ENCODE measurements at regions not wholly inside any gene's neighbourhood (a gene's known extent, or its start where the extent isn't known, plus 50 kb on each side); places are given as distances from the start of the nearest gene placed in this dataset.
"Not testable (repeated sequence)": the region's sequence is repeated elsewhere in the genome, so short reads cannot be mapped to it uniquely, and the experiment has no call there.

DNA sequence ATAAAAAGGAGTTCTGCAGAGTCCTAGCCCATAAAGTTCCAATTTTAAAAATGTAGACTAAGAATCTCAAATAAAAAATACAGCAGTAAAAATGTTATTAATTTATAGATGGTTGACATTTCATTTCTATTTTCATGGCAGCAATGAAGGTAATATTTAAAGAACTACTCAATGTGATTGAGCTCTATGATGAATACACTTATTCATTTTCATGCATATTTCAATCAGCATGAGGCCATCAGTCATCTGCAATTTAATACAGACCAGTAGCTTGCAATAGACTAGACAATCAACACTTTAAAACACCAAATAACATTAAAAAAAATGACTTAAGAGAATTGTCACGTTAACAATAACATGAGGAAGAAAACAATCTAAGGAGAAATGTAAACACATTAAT lies 1295.8 kb upstream of the ALCAM start:
- DNase-seq: no peak

DNA sequence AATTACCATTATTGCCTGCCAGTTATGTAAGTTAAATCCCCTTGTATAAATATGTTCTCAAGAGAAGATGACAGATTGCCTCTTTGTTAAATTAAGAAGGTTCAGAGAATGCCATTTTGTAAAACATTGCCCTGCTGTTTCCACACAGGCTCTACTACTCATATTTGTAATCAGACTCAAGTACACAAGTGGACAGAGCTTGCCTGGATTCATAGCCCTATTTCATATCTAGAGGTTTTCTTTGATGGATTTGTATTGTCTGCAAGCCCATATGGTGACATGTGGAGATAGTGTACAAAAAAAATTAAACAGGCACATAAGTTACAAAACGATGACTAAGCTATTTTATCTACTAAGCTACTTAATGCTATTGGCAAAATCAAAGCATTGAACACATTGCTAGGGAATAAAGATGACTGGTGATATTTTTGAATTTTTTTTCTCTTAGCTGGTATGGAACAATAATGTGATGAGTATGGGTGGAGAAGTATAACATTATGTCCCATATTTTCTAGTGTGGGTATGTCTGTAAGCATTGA lies 1286.6 kb upstream of the ALCAM start:
- DNase-seq: no peak

DNA sequence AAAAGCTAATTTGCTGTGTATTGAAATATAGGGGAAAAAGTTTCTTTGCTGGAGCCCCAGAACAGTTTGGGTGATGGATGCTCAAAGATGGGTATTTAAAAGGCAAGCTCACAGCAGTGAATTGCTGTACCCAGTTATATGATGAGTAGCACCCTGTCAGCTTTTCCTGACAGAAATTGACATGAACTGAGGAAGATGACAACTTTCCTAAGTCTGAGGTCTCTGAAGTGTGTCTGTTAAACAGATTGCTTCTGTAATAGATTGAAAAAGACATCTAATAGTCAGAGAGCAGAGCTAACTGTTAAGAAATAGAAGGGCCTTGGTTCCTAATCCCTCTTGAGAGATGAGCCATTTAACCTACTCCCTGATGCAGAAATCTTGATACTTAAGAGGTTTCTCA lies 1278.0 kb upstream of the ALCAM start:
- no peak for DNase-seq

DNA sequence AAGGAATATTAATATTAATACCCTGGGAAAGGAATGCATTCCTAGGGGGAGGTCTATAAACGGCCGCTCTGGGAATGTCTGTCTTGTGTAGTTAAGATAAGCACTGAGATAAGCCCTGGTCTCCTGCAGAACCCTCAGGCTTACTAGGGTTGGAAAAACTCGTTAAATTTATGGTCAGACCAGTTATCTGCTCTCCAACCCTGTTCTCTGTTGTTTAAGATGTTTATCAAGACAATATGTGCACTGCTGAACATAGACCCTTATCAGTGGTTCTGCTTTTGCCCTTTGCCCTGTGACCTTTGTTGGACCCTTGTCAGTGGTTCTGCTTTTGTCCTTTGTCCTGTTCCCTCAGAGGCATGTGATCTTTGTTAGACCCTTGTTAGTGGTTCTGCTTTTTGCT lies 1276.7 kb upstream of the ALCAM start:
- not testable (repeated sequence) for DNase-seq

DNA sequence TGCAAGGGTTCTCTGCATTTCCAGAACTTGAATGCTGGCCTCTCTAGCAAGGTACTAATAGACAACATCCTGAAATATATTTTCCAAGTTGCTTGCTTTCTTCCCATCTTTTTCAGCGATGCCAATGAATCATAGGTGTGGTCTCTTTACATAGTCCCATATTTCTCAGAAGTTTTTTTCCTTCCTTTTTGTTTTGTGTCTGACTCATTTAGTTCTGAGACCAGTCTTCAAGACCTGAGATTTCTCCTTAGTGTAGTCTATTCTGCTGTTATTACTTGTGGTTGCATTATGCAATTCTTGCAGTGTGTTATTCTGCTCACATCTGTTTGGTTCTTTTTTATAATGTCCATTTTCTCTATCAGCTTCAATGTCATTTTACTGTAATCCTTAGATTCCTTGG lies 1265.0 kb upstream of the ALCAM start:
- no peak for DNase-seq

DNA sequence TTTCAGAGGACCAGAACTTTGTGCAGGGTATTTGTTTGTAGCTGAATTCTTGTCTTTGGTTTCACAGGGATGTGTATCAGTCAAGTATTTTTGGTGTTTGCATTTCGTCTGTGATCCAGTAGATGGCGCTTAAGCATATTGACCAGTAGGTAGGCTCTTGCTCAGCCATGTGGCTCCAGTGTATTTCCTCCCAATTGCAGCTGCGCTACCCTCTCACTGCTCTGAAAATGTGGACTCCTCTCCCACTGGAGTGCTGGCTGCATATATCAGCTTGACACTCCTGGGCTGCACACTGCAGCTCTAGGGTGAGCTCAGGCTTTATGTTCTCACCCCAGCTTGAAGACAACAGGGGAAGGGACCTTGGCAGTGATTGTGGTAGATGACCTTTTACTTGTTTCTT lies 1264.3 kb upstream of the ALCAM start:
- DNase-seq: no peak

DNA sequence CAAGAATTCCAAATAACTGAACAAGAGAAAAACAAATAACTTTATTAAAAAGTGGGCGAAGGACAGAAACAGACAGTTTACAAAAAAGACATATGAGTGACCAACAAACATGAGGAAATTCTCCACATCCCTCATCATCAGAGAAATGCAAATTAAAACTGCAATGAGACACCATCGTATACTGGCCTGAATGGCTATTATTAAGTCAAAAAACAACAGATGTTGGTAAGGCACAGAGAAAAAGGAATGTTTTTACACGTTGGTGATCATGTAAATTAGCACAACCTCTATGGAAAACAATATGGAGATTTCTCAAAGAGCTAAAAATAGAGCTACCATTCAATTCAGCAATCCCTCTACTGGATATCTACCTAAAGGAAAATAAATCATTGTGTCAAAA lies 1260.4 kb upstream of the ALCAM start:
- no peak for DNase-seq

DNA sequence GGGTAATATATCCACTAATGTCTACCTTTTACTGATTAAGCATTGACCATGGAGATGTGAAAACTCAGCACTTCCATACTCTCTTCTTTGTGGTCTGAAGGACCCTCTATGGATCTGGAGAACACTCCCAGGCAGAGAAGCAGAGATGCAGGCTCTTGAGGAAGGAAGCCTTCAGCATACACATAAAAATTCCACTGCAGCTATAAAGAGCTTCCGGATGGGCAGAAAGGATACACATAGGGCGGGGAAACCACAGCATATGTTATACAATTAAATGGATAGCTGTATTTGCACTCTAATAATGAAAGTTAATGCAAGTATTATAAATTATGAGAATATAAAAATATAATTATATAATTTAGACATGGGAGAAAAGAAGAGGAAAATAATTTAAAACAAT lies 1258.2 kb upstream of the ALCAM start:
- no peak for DNase-seq

DNA sequence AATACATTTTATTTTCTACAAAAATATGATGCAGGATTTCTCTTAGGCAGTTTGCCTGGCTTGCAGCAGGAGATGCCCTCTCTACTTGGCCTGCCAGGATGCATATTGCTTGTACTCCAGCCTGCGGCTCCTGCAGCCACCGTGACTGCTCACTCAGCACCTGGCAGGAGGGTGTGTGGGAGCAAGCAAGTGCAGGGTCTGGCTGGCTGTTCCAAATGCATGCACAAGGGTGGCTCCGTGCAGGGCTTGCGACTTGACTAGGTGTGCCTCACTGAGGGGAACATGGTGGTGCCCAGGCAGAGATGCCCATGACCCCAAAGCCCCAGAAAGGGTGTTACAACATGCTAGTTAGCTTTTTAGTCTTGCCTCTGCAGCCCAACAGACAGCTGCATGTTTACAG lies 1240.2 kb upstream of the ALCAM start:
- no peak for DNase-seq

DNA sequence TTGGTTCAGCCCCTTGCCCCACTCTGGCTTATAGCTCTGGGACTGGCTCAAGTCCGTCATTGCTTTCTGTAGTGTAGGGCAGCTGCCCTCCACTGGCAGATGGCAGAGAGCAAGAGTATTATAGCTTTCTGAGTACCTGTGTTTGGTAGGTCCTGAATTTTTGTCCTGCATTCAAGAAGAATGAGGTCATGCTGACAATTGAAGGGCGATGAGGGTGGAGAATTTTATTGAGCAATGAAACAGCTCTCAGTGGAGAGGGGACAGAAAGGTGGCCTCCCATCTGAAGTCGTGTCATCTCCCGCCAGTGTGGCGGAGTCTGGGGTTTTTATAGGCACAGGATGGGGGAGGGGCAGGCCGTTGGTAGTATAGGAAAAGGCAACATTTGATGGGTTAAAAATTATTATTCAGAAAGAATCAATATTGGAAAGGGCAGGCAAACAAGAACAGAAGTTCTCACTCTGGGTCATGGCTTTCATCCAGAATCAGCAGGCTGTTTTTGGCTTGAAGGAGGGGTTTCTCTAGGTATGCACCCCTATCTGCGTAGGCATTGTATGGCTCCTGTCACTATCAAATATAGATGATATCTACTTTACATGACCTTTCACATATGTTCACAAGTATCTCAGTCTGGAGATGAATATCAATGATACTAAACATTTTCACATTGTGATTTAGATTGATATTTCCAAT lies 1239.7 kb upstream of the ALCAM start:
- DNase-seq: no peak

DNA sequence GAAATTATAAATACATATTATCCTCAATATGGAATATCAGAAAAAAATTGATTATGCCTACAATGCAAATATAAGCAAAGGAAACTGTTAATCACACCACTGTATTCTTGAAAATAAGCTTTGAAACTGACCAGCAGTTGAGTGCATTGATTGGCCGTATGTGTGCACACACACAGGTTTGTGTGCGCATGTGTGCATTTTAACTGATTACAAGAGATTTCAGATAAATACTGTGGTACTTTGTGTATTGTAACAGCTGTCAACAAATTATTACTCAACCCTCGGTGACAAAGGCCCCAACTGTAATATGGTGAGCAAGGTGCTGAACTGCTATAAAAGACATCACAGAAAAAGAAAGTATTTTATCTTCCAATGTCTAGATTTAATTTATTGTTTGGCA lies 1238.9 kb upstream of the ALCAM start:
- no peak for DNase-seq

DNA sequence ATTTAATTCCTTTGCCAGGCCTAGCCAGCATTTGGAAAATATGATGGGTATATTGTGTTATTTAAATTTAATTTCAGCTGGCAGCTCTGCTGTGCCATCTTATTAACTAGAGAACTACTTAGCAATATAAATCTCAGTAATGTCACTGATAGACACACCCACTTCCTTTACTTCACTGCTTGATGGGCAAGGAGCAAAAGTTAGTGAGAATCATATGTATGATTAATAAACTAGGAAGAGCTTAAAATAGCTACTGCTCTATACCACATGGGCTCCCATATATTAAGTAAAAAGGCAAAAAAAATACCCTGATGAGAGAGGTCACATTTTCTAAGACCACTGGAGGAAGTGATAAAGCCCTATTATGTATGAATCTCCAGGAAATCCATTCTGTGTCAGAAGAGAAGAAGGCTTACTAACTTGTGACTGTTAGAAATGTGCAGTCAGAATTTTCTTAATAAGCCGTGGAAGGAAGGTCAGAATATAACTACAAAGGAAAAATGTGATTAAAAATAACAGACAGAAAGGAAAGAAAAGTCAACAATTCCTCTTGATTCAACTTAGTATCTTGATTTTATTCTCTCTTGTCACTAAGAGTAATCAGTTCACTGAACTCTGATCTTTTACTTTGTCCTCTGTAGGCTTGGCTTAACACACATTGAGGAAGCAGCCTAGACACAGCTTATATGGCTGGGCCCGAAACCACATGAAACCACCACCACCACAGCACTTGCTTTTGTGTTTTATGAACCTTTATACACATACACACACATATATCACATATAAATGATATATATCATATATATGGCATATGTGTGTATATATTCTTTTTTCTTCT lies 1233.9 kb upstream of the ALCAM start:
- DNase-seq: no peak

DNA sequence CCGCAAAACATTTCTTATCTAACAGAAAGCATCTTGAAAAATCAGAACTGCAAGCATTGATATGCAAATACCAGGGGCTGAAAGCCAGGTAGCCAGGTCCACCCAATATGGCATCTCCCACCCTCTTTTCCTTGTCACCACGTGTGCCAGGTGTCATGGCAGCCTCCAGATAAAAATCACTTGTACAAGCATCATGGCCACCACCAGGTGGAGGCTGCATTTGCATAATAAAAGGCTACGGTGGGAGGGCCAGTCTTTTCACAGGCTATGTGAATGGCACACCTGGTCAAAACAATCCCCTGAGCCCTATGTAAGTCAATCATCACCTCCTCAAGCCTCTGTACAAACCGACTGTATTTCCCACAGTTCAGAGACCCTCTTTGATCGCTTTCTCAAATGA lies 1233.1 kb upstream of the ALCAM start:
- no peak for DNase-seq

DNA sequence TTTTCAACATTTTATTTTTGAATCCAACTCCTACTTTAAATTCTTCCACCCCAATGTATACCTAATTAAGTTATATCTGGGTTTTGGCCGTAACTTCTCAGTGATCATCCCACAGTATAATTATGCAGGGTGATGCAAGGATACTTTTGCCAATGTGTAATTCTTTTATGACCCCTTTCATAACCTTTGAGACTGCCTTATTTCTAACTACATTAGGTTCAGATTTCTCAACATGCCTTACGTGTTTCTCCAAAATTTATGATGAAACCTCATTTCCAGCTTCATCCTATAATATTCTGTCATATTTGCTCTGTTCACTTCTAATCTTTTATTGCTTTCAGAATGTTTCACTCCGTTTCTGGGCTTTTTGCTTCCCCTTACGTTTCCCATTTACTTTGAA lies 1229.6 kb upstream of the ALCAM start:
- DNase-seq: no peak

DNA sequence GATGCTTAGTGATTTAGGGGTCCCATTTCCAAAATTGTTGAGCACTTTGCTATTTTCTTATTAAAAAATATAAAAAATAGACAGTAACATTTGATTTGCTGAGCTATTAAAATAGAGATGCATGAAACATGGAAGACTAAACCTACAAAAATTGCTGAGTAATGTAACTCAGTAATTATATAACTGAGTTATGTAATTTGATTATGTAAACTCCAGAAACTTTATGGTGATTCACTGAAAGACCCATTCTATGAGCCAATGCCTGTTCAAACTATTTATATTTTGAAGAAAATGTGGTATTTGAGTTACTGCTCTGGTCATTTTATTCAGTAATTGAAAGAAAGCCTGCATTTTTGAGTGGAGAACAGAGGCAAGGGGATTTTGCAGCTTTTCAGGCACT lies 1221.5 kb upstream of the ALCAM start:
- DNase-seq: no peak

DNA sequence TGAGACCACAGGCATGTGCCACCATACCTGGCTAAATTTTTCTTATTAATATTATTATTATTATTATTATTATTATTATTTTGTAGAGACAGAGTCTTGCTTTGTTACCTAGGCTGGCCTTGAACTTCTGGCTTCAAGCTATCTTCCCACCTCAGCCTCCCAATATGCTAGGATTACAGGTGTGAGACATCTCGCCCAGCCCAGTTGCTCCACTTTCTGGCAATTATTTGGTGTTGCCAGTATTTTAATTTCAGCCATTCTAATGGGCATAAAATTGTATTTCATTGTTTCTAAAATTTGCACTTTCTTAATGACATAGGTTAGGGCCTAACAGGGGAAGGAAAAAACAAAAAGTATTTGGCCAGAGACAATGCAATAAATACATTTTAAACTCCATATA lies 1217.6 kb upstream of the ALCAM start:
- no peak for DNase-seq

DNA sequence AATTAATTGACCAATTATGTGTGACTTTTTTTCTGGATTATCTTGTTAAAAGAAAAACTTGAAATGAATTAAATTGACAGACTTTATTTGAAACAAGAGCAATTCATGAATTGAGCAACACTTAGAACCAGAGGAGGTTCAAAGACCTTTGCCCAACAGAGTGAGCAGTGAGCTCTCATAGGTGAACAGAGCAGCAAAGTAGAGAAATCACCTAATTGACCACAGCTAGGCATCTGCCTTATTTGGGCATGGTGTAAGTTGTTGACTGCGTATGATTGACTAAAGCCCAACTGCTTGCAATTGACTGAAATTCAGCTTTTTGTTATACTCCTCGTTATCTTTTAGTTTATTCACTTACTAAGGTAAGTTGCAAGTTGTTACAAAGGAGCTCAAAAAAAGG lies 1216.0 kb upstream of the ALCAM start:
- DNase-seq: no peak

DNA sequence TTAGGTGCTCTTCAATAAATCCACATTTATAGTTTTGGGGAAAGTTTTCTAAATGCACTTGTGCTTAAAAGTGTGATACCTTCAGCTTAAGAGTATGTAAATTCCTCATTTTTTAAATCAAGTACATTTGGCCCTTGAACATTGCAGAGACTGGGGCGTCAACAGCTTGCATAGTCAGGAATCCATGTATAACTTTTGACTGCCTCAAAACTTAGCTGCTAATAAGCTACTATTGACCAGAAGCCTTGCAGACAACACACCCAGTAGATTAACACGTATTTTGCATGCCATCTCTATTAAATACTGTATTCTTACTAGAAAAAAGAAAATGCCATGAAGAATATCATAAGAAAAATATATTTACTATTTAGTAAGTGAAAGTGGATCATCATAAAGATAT lies 1211.8 kb upstream of the ALCAM start:
- DNase-seq: no peak

DNA sequence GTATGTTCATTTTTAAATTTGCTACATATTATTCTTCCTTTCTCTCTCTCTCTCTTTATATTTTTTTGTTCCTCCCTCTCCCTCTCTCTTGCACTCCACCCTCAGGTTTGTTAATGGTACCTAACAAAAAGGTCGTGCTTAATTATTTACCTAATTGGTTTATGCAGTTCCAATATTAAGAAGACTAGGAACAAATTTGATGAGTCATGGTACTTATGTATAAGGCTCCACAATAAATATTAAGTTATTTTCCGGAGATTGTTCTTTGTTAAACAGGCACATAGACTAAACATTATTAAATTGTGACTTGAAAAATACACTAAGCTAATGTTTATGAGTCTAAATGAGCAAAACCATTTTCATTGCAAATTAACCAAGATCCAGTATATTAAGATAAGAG lies 1200.8 kb upstream of the ALCAM start:
- DNase-seq: no peak

DNA sequence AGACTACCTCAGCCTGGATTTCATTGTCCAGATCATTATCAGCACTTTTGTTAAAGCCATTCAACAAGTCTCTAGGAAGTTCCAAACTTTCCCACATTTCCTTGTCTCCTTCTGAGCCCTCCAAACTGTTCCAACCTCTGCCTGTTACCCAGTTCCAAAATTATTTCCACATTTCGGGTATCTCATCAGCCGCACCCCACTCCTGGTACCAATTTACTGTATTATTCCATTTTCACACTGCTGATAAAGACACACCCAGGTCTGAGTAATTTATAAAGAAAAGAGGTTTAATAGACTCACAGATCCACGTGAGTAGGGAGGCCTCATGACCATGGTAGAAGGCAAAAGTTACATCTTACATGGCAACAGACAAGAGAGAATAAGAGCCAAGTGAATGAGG lies 1198.3 kb upstream of the ALCAM start:
- no peak for DNase-seq

DNA sequence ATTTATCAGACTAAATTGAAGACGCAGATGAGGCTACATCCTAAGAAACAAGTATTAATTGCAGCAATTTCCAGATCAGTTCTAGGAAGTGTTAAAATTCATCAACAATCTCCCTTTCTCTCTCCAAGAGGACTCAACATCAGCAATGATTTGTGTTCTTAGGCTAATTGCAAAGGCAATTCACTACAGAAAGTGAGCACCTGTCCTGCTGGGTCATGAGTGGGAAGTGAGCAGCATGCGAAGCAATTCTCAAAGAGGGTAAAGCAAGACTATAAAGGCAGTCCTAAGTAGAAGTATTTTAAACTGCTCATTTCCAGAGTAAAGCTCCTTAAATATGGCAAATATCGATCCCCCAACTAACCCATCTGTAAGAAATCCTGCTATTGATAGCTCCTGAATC lies 1191.0 kb upstream of the ALCAM start:
- no peak for DNase-seq

DNA sequence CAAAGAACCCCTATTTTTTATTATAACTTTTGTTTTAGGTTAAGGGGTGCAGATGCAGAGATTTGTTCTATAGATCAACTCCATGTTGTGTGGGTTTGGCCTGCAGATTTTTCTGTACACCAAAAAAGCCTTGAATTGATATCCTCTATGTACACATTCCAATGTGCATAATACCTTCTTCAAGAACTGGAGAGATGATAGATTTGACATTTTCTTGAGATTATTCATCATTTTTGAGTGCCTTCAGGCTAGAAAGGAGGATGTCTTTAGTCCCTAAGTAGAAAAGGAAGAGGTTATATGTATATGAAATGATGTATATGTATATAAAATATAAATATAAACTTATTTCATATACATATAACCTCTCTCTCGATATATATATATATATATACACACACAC lies 1190.0 kb upstream of the ALCAM start:
- DNase-seq: no peak

DNA sequence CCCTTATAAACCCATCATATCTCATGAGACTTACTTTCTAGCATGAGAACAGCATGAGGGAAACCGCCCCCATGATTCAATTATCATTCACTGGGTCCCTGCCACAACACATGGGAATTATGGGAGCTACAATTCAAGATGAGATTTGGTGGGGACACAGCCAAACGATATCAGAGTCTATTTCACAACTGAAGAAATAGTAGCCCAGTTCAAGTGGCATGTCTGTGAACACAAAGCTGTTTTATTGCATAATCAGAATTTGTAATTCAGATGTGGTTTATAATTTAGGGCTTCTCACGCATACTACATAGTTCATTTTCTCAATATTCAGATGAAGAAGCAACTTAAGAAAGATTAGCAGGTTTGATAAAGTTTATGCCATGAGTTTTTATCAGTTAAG lies 1188.0 kb upstream of the ALCAM start:
- no peak for DNase-seq

DNA sequence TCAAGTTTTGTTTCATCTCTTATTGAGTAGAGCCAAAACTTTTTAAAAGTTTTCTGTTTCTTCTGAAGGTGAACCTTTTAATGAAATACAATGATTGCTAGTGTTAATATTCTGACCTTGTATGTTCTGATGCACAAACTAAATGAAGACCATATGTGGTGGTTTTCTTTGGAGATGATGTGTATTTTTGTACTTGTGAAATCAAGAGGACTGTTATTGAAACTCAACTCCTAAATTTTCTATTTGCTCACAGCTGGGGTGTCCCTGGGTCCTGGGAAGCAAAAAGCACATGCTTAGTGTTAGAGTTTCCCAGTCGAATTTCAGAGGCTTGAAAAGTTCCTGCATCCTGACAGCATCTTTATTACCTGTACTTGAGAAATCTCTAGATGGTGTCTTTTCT lies 1185.8 kb upstream of the ALCAM start:
- DNase-seq: no peak

DNA sequence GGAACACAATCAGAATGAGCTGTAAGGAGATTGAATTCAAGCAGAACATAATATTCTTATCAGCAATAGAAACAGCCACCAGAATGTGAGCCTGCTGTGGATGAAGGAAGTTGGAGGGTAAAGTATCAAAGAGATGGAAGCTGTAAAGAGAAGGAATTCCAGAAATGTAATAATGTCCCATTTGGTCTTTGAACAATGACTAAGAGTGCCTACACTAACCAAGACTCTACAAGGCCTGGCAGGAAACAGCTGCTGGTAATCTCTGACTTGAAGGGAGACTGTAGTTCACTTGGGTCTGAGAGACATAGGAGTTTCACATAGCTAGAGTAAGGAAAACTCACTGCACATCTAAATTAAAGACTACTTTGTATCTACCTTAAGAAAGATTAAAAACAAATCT lies 1176.0 kb upstream of the ALCAM start:
- DNase-seq: no peak
